ENCODE measurements at regions not wholly inside any gene's neighbourhood (a gene's known extent, or its start where the extent isn't known, plus 50 kb on each side); places are given as distances from the start of the nearest gene placed in this dataset.

- in situ Hi-C loops (cut with HindIII; ENCODE audit: low pct_unique_long_range_greater_than_20kb, low sequenced_read_pairs) = no loop called here
Measured at GRCh38 chr10:3411044-3411443, 238.5 kb upstream of the PITRM1 start.

GRCh38 chr10:3409928-3410327 lies 237.3 kb upstream of the PITRM1 start:
- in situ Hi-C loops (cut with HindIII; ENCODE audit: low pct_unique_long_range_greater_than_20kb, low sequenced_read_pairs) = no loop called here

More at GRCh38 chr10:3411044-3411443, 238.5 kb upstream of the PITRM1 start:
- no peak for DNase-seq (ENCODE audit: low read depth, low spot score)

GRCh38 chr10:3408603-3409365 lies 236.2 kb upstream of the PITRM1 start:
- DNase-seq (ENCODE audit: low read depth, low spot score) = no peak
- in situ Hi-C loops (cut with HindIII; ENCODE audit: low pct_unique_long_range_greater_than_20kb, low sequenced_read_pairs) = no loop called here

More at GRCh38 chr10:3409928-3410327, 237.3 kb upstream of the PITRM1 start:
- DNase-seq (ENCODE audit: low read depth, low spot score) = no peak

GRCh38 chr10:3407208-3407607 lies 234.6 kb upstream of the PITRM1 start:
- in situ Hi-C loops (cut with HindIII; ENCODE audit: low pct_unique_long_range_greater_than_20kb, low sequenced_read_pairs) = no loop called here
- no peak for DNase-seq (ENCODE audit: low read depth, low spot score)

GRCh38 chr10:3406556-3406955 lies 234.0 kb upstream of the PITRM1 start:
- in situ Hi-C loops (cut with HindIII; ENCODE audit: low pct_unique_long_range_greater_than_20kb, low sequenced_read_pairs) = no loop called here
- DNase-seq (ENCODE audit: low read depth, low spot score) = no peak

- in situ Hi-C loops (cut with HindIII; ENCODE audit: low pct_unique_long_range_greater_than_20kb, low sequenced_read_pairs) = no loop called here
- no peak for DNase-seq (ENCODE audit: low read depth, low spot score)
Measured at GRCh38 chr10:3404381-3404780, 231.8 kb upstream of the PITRM1 start.

GRCh38 chr10:3402187-3402751 lies 229.7 kb upstream of the PITRM1 start:
- DNase-seq (ENCODE audit: low read depth, low spot score) = no peak
- in situ Hi-C loops (cut with HindIII; ENCODE audit: low pct_unique_long_range_greater_than_20kb, low sequenced_read_pairs) = no loop called here

GRCh38 chr10:3401491-3401938 lies 228.9 kb upstream of the PITRM1 start:
- in situ Hi-C loops (cut with HindIII; ENCODE audit: low pct_unique_long_range_greater_than_20kb, low sequenced_read_pairs) = no loop called here
- DNase-seq (ENCODE audit: low read depth, low spot score) = no peak

- in situ Hi-C loops (cut with HindIII; ENCODE audit: low pct_unique_long_range_greater_than_20kb, low sequenced_read_pairs) = no loop called here
Measured at GRCh38 chr10:3400348-3400747, 227.8 kb upstream of the PITRM1 start.

GRCh38 chr10:3399756-3400155 lies 227.2 kb upstream of the PITRM1 start:
- DNase-seq (ENCODE audit: low read depth, low spot score) = peak; percentile 23
- in situ Hi-C loops (cut with HindIII; ENCODE audit: low pct_unique_long_range_greater_than_20kb, low sequenced_read_pairs) = no loop called here

More at GRCh38 chr10:3400348-3400747, 227.8 kb upstream of the PITRM1 start:
- no peak for DNase-seq (ENCODE audit: low read depth, low spot score)

GRCh38 chr10:3398825-3399646 lies 226.5 kb upstream of the PITRM1 start:
- in situ Hi-C loops (cut with HindIII; ENCODE audit: low pct_unique_long_range_greater_than_20kb, low sequenced_read_pairs) = no loop called here
- DNase-seq (ENCODE audit: low read depth, low spot score) = peak; percentile 91

- no peak for DNase-seq (ENCODE audit: low read depth, low spot score)
- in situ Hi-C loops (cut with HindIII; ENCODE audit: low pct_unique_long_range_greater_than_20kb, low sequenced_read_pairs) = no loop called here
Measured at GRCh38 chr10:3397846-3398245, 225.3 kb upstream of the PITRM1 start.

GRCh38 chr10:3397231-3397630 lies 224.6 kb upstream of the PITRM1 start:
- in situ Hi-C loops (cut with HindIII; ENCODE audit: low pct_unique_long_range_greater_than_20kb, low sequenced_read_pairs) = no loop called here
- no peak for DNase-seq (ENCODE audit: low read depth, low spot score)

- no peak for DNase-seq (ENCODE audit: low read depth, low spot score)
- in situ Hi-C loops (cut with HindIII; ENCODE audit: low pct_unique_long_range_greater_than_20kb, low sequenced_read_pairs) = no loop called here
Measured at GRCh38 chr10:3396116-3396515, 223.5 kb upstream of the PITRM1 start.

GRCh38 chr10:3395458-3395861 lies 222.9 kb upstream of the PITRM1 start:
- in situ Hi-C loops (cut with HindIII; ENCODE audit: low pct_unique_long_range_greater_than_20kb, low sequenced_read_pairs) = no loop called here
- DNase-seq (ENCODE audit: low read depth, low spot score) = no peak

- DNase-seq (ENCODE audit: low read depth, low spot score) = no peak
- in situ Hi-C loops (cut with HindIII; ENCODE audit: low pct_unique_long_range_greater_than_20kb, low sequenced_read_pairs) = no loop called here
Measured at GRCh38 chr10:3395041-3395440, 222.5 kb upstream of the PITRM1 start.

GRCh38 chr10:3393958-3394357 lies 221.4 kb upstream of the PITRM1 start:
- in situ Hi-C loops (cut with HindIII; ENCODE audit: low pct_unique_long_range_greater_than_20kb, low sequenced_read_pairs) = no loop called here
- DNase-seq (ENCODE audit: low read depth, low spot score) = no peak

GRCh38 chr10:3391657-3392056 lies 219.1 kb upstream of the PITRM1 start:
- in situ Hi-C loops (cut with HindIII; ENCODE audit: low pct_unique_long_range_greater_than_20kb, low sequenced_read_pairs) = no loop called here
- DNase-seq (ENCODE audit: low read depth, low spot score) = no peak
